ENCODE measurements at regions not wholly inside any gene's neighbourhood (a gene's known extent, or its start where the extent isn't known, plus 50 kb on each side); places are given as distances from the start of the nearest gene placed in this dataset.

GRCh38 chr22:26835023-26835422 lies 177.6 kb downstream of the MIAT start:
- Histone ChIP-seq H2BK15ac (ENCODE audit: low read length) (peak overlapping the region; percentile 67), H3K27me3 (replicated peaks in 1 of 4; ENCODE audit: control insufficient read depth in 3 of 4, extremely low read depth in 1 of 4, insufficient read depth in 3 of 4, low read length in 3 of 4) (no peaks in the 10 kb centered on the region; a peak in 2 of 7 replicates), H3K27ac (ENCODE audit: low read depth, low read length) (no peak overlapping the region), H2BK12ac (ENCODE audit: low read depth, low read length) (no peak overlapping the region), H2BK5ac (ENCODE audit: low read depth, low read length) (no peak overlapping the region), H2AFZ (ENCODE audit: low read length) (no peak overlapping the region), H2BK20ac (ENCODE audit: low read length) (no peak overlapping the region), H3K9me3 (ENCODE audit: insufficient read depth in 2 of 2, low read depth in 1 of 2, low read length in 1 of 2) (no peaks in the 10 kb centered on the region), H3K23me2 (ENCODE audit: low read depth, low read length) (no peaks in the 10 kb centered on the region), H4K91ac (replicated peaks; ENCODE audit: insufficient read length, low read length) (no peak overlapping the region), H3K56ac (replicated peaks; ENCODE audit: insufficient read length, low read depth, low read length) (no peak overlapping the region), H4K5ac (ENCODE audit: insufficient read length, low read depth, low read length) (no peak overlapping the region), H2BK120ac (replicated peaks; ENCODE audit: low read depth, low read length) (no peak overlapping the region), H4K8ac (ENCODE audit: extremely low read depth, insufficient read depth, low read length) (no peak overlapping the region), H3K4me2 (ENCODE audit: insufficient read depth in 1 of 2, low read depth in 2 of 2, low read length in 2 of 2) (no peak overlapping the region), H2AK5ac (ENCODE audit: low read depth, low read length) (no peak overlapping the region; the same call in 1 of the 2 replicates), H3K23ac (ENCODE audit: insufficient read length) (no peak overlapping the region), H3K9ac (replicated peaks in 1 of 4; ENCODE audit: extremely low read depth in 1 of 4, low read depth in 3 of 4, low read length in 3 of 4) (no peak overlapping the region), H3K14ac (ENCODE audit: insufficient read length) (no peak overlapping the region), H3K4me1 (replicated peaks in 1 of 4; ENCODE audit: control insufficient read depth in 3 of 4, insufficient read depth in 4 of 4, low read length in 3 of 4) (peaks cover 2 to 8% (median 5%) of the 10 kb centered on the region in 4 experiments; a peak in 5 of 7 replicates), H3K79me1 (ENCODE audit: low read depth, low read length) (no peaks in the 10 kb centered on the region), H3K36me3 (ENCODE audit: control insufficient read depth in 2 of 4, insufficient read depth in 4 of 4, low read length in 3 of 4) (no peaks in the 10 kb centered on the region), H4K20me1 (replicated peaks in 1 of 2; ENCODE audit: control insufficient read depth in 1 of 2, insufficient read depth in 2 of 2, low read length in 2 of 2) (no peaks in the 10 kb centered on the region), H3K4me3 (ENCODE audit: extremely low read depth in 1 of 4, insufficient read depth in 2 of 4, low read depth in 3 of 4, low read length in 4 of 4) (no peak overlapping the region), H3K79me2 (ENCODE audit: control insufficient read depth in 1 of 2, insufficient read depth in 2 of 2, low read length in 2 of 2) (no peaks in the 10 kb centered on the region), H3K18ac (ENCODE audit: extremely low read depth, low read length) (no peak overlapping the region), H3K4ac (replicated peaks; ENCODE audit: insufficient read length, low read depth, low read length) (no peak overlapping the region)
- ChIA-PET CTCF (ENCODE audit: partially characterized antibody) (interaction anchor here (0.9 to 3.9 kb wide), 5 partner anchors 8 to 77 kb away, joined by 3 to 16 read pairs (median 5); no protein-coding TSS in a partner anchor), POLR2A (ENCODE audit: partially characterized antibody) (no interaction called here)
- DNase-seq (ENCODE audit: low read depth in 1 of 2, low spot score in 2 of 2) (no peak), FAIRE-seq (no peak)
- TF ChIP-seq HDAC2 (IDR thresholded peaks at IDR 0.05; ENCODE audit: borderline replicate concordance in 1 of 2, low read depth in 2 of 2, low read length in 2 of 2) (0 out of 4 replicates have a peak, but pooled peaks of 1 of the 2 experiments have one; percentile 34), KDM1A (IDR thresholded peaks at IDR 0.05; ENCODE audit: borderline replicate concordance, low read length) (peak; percentile 74; the same call in 1 of the 2 replicates), TBP (IDR thresholded peaks at IDR 0.05; ENCODE audit: low read depth, low read length) (no peak)
- 91% methylated on average over 6 of the region's 6 CpGs; no CpG with 5 or more reads in 1 of the 2 experiments for WGBS, 2 experiments (ENCODE audit: extremely low coverage in 1 of 2, insufficient coverage in 1 of 2, insufficient read length in 1 of 2, insufficient replicate concordance in 2 of 2, low coverage in 1 of 2, low lambda C conversion rate in 2 of 2, missing lambda C conversion rate in 1 of 2)

All from H1 (cell line).